HCT116 (cell line): ENCODE measurements at regions not wholly inside any gene's neighbourhood (a gene's known extent, or its start where the extent isn't known, plus 50 kb on each side); places are given as distances from the start of the nearest gene placed in this dataset.

Experiments
- ATAC-seq: fragments of 200-7000 bp; cut with Tn5 transposase; 2 replicates; pipeline ENCODE4 v1.9.1; 2020; ENCODE audit warnings: mild to moderate bottlenecking, moderate library complexity
- BruUV-seq: library from RNA; stranded (reverse); fragments of 400-500 nt; replicated peaks from 2 replicates; lab custom pipeline; 2021; lab: Mats Ljungman, UMichigan
- CTCF ChIA-PET: fragments of 300-600 bp; sonication (Branson Sonifier 250); formaldehyde crosslinking; loops from one replicate; lab custom pipeline; 2021; ENCODE audit warnings: antibody characterized with exemption; lab: Charles Lee
- POLR2A ChIA-PET: fragments of 300-600, 350-600 bp; sonication (Branson Sonifier 250); formaldehyde crosslinking; loops from one replicate; lab custom pipeline; 2021; ENCODE audit warnings: antibody characterized with exemption; lab: Charles Lee
- RAD21 ChIA-PET, 2 experiments: fragments of 300-600 bp; sonication (Branson Sonifier 250); formaldehyde crosslinking; loops; one replicate each; lab custom pipeline; 2023; ENCODE audit warnings: low total read pairs in 2 of 2; ENCODE audit not compliant: uncharacterized antibody in 2 of 2, unreplicated experiment in 2 of 2, low non-redundant PET in 1 of 2; lab: Charles Lee
- DNase-seq: peaks from one replicate; pipeline ENCODE4 v3.0.0-alpha.2; 2010; ENCODE audit warnings: low read depth, low spot score
- H2AFZ ChIP-seq: fragments of 200-600 bp; shearing (Covaris generic), sonication (generic); 2 replicates; pipeline ENCODE4 v1.6.1; 2017; ENCODE audit warnings: low read depth, mixed run types, mixed read lengths, antibody characterized with exemption, low read length; ENCODE audit not compliant: poor library complexity, severe bottlenecking
- H3K27ac ChIP-seq: 2 replicates; pipeline ENCODE4 v1.5.1; 2012; ENCODE audit warnings: low read depth, low read length
- H3K27me3 ChIP-seq: fragments of 200-600 bp; sonication (generic); 2 replicates; pipeline ENCODE4 v1.6.1; 2016; ENCODE audit warnings: mixed run types, low read length, mixed read lengths; ENCODE audit not compliant: insufficient read depth
- H3K36me3 ChIP-seq, 2 experiments: fragments of 200-500 bp in 1 of 2; fragments of 200-600 bp in 1 of 2; sonication (Bioruptor generic) in 1 of 2; sonication (generic) in 1 of 2; 2 replicates each; pipeline versions ENCODE4 v1.5.1 to v1.6.1; 2014 to 2016; ENCODE audit warnings: low read length in 2 of 2, inconsistent platforms in 1 of 2, mixed read lengths in 1 of 2, mixed run types in 1 of 2; ENCODE audit not compliant: insufficient read depth in 2 of 2, control insufficient read depth in 1 of 2
- H3K4me1 ChIP-seq, 2 experiments: fragments of 200-600 bp in 1 of 2; sonication (generic) in 1 of 2; 2 replicates each; pipeline versions ENCODE4 v1.5.1 to v1.6.1; 2012 to 2017; ENCODE audit warnings: low read length in 2 of 2, inconsistent platforms in 1 of 2, mild to moderate bottlenecking in 1 of 2, mixed read lengths in 1 of 2, mixed run types in 1 of 2, moderate library complexity in 1 of 2; ENCODE audit not compliant: insufficient read depth in 2 of 2, control insufficient read depth in 1 of 2
- H3K4me2 ChIP-seq: fragments of 200-600 bp; sonication (generic); 2 replicates; pipeline ENCODE4 v1.6.1; 2017; ENCODE audit warnings: mixed run types, low read length, mixed read lengths
- H3K4me3 ChIP-seq, 2 experiments: fragments of 200-600 bp in 1 of 2; sonication (generic) in 1 of 2; replicated peaks in 1 of 2; 2 replicates each; pipeline ENCODE4 v1.5.1; 2011 to 2016; ENCODE audit warnings: low read length in 2 of 2, control low read depth in 1 of 2, low read depth in 1 of 2, mild to moderate bottlenecking in 1 of 2, mixed read lengths in 1 of 2, mixed run types in 1 of 2
- H3K79me2 ChIP-seq: fragments of 200-600 bp; sonication (generic); 2 replicates; pipeline ENCODE4 v1.6.1; 2017; ENCODE audit warnings: mild to moderate bottlenecking, mixed run types, low read length, moderate library complexity, mixed read lengths; ENCODE audit not compliant: insufficient read depth
- H3K9ac ChIP-seq: fragments of 200-600 bp; sonication (generic); 2 replicates; pipeline ENCODE4 v1.6.1; 2016; ENCODE audit warnings: low read length, mixed read lengths
- H3K9me2 ChIP-seq: fragments of 200-600 bp; sonication (generic), shearing (Covaris generic); 2 replicates; pipeline ENCODE4 v1.6.1; 2017; ENCODE audit warnings: mixed run types, mild to moderate bottlenecking, moderate library complexity; ENCODE audit not compliant: insufficient read depth
- H3K9me3 ChIP-seq, 2 experiments: fragments of 200-500 bp in 1 of 2; fragments of 200-600 bp in 1 of 2; sonication (Bioruptor generic) in 1 of 2; sonication (generic) in 1 of 2; 2 replicates each; pipeline ENCODE4 v1.6.1; 2014 to 2017; ENCODE audit warnings: low read length in 2 of 2, mixed read lengths in 2 of 2, inconsistent platforms in 1 of 2, low read depth in 1 of 2, mild to moderate bottlenecking in 1 of 2, mixed run types in 1 of 2, moderate library complexity in 1 of 2; ENCODE audit not compliant: control insufficient read depth in 1 of 2, insufficient read depth in 1 of 2
- H4K20me1 ChIP-seq: fragments of 200-600 bp; sonication (generic), shearing (Covaris generic); 2 replicates; pipeline ENCODE4 v1.6.1; 2017; ENCODE audit warnings: mixed run types, mild to moderate bottlenecking, moderate library complexity; ENCODE audit not compliant: insufficient read depth
- CBX3 ChIP-seq: IDR thresholded peaks from 2 replicates; pipeline ENCODE4 v1.6.1; 2012; ENCODE audit warnings: low read depth
- CEBPB ChIP-seq: IDR thresholded peaks from 2 replicates; pipeline ENCODE4 v1.6.1; 2012; ENCODE audit warnings: low read depth
- ELF1 ChIP-seq: IDR thresholded peaks from 2 replicates; pipeline ENCODE4 v1.6.1; 2012; ENCODE audit warnings: low read depth, borderline replicate concordance
- EZH2 ChIP-seq: fragments of 200-600 bp; sonication (generic); IDR thresholded peaks from 2 replicates; pipeline ENCODE4 v1.6.1; 2017; ENCODE audit warnings: antibody characterized with exemption, mixed run types
- FOSL1 ChIP-seq: IDR thresholded peaks from 2 replicates; pipeline ENCODE4 v1.6.1; 2012; ENCODE audit warnings: low read depth
- JUND ChIP-seq: IDR thresholded peaks from 2 replicates; pipeline ENCODE4 v1.6.1; 2012
- RAD21 ChIP-seq: IDR thresholded peaks from 2 replicates; pipeline ENCODE4 v1.6.1; 2012; ENCODE audit warnings: low read depth, mild to moderate bottlenecking
- SIN3A ChIP-seq: IDR thresholded peaks from 2 replicates; pipeline ENCODE4 v1.6.1; 2012; ENCODE audit warnings: low read depth
- ZBTB33 ChIP-seq: IDR thresholded peaks from 2 replicates; pipeline ENCODE4 v1.6.1; 2011; ENCODE audit warnings: mild to moderate bottlenecking, low read length, moderate library complexity; ENCODE audit not compliant: insufficient replicate concordance; ENCODE audit errors: extremely low read depth
- ZNF274 ChIP-seq: fragments of 200-500 bp; sonication (Bioruptor generic); IDR thresholded peaks from 2 replicates; pipeline ENCODE4 v1.6.1; 2014; ENCODE audit warnings: mild to moderate bottlenecking, low read depth, low read length, inconsistent platforms
- intact Hi-C: fragments of 100-400 bp; cut with micrococcal nuclease; formaldehyde crosslinking; loops from 2 replicates; pipeline ENCODE4 v1.10.0; 2022

- TF ChIP-seq CBX3 = no peak
- no peak for TF ChIP-seq EZH2
- TF ChIP-seq JUND = no peak
- no peak for TF ChIP-seq CEBPB
- TF ChIP-seq FOSL1 = no peak
- TF ChIP-seq ELF1 = no peak
- TF ChIP-seq RAD21 = no peak
Observed at GRCh38 chr2:15794608-15795134, 145.7 kb upstream of the MYCN start (continued).

DNA sequence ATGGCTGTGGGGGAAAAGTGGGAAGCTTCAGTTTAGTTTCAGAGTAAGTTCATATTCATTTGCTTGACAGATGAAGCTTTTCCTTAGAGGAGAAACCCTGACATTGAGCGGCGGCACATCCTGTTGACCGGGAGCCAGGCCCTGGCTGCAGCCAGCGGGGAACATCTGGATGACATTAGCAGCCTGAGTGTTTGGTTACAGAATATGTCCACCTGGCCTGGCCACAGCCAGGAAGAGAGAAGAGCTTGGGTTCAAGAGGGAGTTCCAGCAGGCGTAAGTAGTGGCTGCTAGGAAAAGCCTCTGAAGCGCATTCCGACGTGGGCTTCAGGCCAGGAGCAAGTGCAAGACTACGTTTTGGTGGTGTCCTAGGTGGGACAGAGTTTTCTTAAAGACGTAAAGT is 144.9 kb upstream of the MYCN start:
- Histone ChIP-seq H3K4me3 (no peak overlapping the region), H3K27me3 (peaks cover 17% of the 10 kb centered on the region), H3K27ac (no peak overlapping the region), H3K79me2 (no peaks in the 10 kb centered on the region), H3K36me3 (no peaks in the 10 kb centered on the region), H3K9me3 (no peaks in the 10 kb centered on the region), H3K4me2 (no peak overlapping the region), H3K4me1 (0 out of 4 replicates have a peak, but pooled peaks cover 0 to 2% of the 10 kb centered on the region in 2 experiments), H4K20me1 (no peaks in the 10 kb centered on the region), H3K9me2 (no peaks in the 10 kb centered on the region), H3K9ac (no peak overlapping the region), H2AFZ (no peak overlapping the region)
- DNase-seq (no peak), ATAC-seq (no peak)
- ChIA-PET RAD21 (interaction anchor here in 1 of 2 experiments (0.6 kb wide), 1 partner anchor 44 kb away, joined by 7 read pairs; no protein-coding TSS in a partner anchor), POLR2A (no interaction called here), CTCF (no interaction called here)
- intact Hi-C loops = no loop called here
- TF ChIP-seq FOSL1 (no peak), CBX3 (no peak), EZH2 (no peak), ZNF274 (no peak), JUND (no peak), SIN3A (no peak), ZBTB33 (no peak), CEBPB (no peak)
- BruUV-seq = no TSS peak
